ENCODE measurements at regions not wholly inside any gene's neighbourhood (a gene's known extent, or its start where the extent isn't known, plus 50 kb on each side); places are given as distances from the start of the nearest gene placed in this dataset.

GRCh38 chr2:76406134-76406855 lies 695.6 kb upstream of the GCFC2 start:
- Histone ChIP-seq H2AFZ (no peak overlapping the region), H3K27me3 (no peaks in the 10 kb centered on the region), H3K9me2 (replicated peaks; ENCODE audit: insufficient read depth) (no peaks in the 10 kb centered on the region), H3K27ac (no peak overlapping the region), H3K4me2 (no peak overlapping the region), H3K4me1 (ENCODE audit: insufficient read depth) (no peaks in the 10 kb centered on the region), H4K20me1 (ENCODE audit: insufficient read depth, poor library complexity, severe bottlenecking) (no peaks in the 10 kb centered on the region), H3K4me3 (no peak overlapping the region), H3K9me3 (ENCODE audit: low read depth) (no peaks in the 10 kb centered on the region), H3K79me2 (no peaks in the 10 kb centered on the region), H3K36me3 (replicated peaks; ENCODE audit: insufficient read depth, low read depth) (no peaks in the 10 kb centered on the region)
- DNase-seq (ENCODE audit: low spot score) = no peak
- TF ChIP-seq EZH2phosphoT487 (IDR thresholded peaks at IDR 0.05; ENCODE audit: low read depth, severe bottlenecking, unreplicated experiment) (no peak), EZH2 (IDR thresholded peaks at IDR 0.05; ENCODE audit: borderline replicate concordance) (no peak), CTCF (IDR thresholded peaks at IDR 0.05; ENCODE audit: poor library complexity) (no peak)
- WGBS (ENCODE audit: low lambda C conversion rate, missing lambda C conversion rate) = 88% methylated on average over 12 of the region's 12 CpGs

GRCh38 chr2:76393356-76393755 lies 682.6 kb upstream of the GCFC2 start:
- no peak overlapping the region for H3K4me3 ChIP-seq
- H2AFZ ChIP-seq = no peak overlapping the region
- H3K4me1 ChIP-seq (ENCODE audit: insufficient read depth) = no peaks in the 10 kb centered on the region

GRCh38 chr2:76391678-76392077 lies 681.0 kb upstream of the GCFC2 start:
- Histone ChIP-seq H3K9me3 (ENCODE audit: low read depth) (no peaks in the 10 kb centered on the region), H2AFZ (no peak overlapping the region), H3K27me3 (no peaks in the 10 kb centered on the region), H4K20me1 (ENCODE audit: insufficient read depth, poor library complexity, severe bottlenecking) (no peaks in the 10 kb centered on the region), H3K36me3 (replicated peaks; ENCODE audit: insufficient read depth, low read depth) (no peaks in the 10 kb centered on the region), H3K79me2 (no peaks in the 10 kb centered on the region), H3K9me2 (replicated peaks; ENCODE audit: insufficient read depth) (no peaks in the 10 kb centered on the region), H3K4me3 (no peak overlapping the region), H3K27ac (no peak overlapping the region), H3K4me1 (ENCODE audit: insufficient read depth) (no peaks in the 10 kb centered on the region), H3K4me2 (no peak overlapping the region)
- WGBS (ENCODE audit: low lambda C conversion rate, missing lambda C conversion rate) = 63% methylated on average over 3 of the region's 3 CpGs
- DNase-seq (ENCODE audit: low spot score) = peak; percentile 9
- TF ChIP-seq EZH2 (IDR thresholded peaks at IDR 0.05; ENCODE audit: borderline replicate concordance) = no peak
- TF ChIP-seq EZH2phosphoT487 (IDR thresholded peaks at IDR 0.05; ENCODE audit: low read depth, severe bottlenecking, unreplicated experiment) = no peak
- no peak for TF ChIP-seq CTCF (IDR thresholded peaks at IDR 0.05; ENCODE audit: poor library complexity)

More at GRCh38 chr2:76393356-76393755, 682.6 kb upstream of the GCFC2 start:
- Histone ChIP-seq H3K27ac (no peak overlapping the region), H3K79me2 (no peaks in the 10 kb centered on the region), H4K20me1 (ENCODE audit: insufficient read depth, poor library complexity, severe bottlenecking) (no peaks in the 10 kb centered on the region), H3K4me2 (no peak overlapping the region), H3K9me2 (replicated peaks; ENCODE audit: insufficient read depth) (no peaks in the 10 kb centered on the region), H3K36me3 (replicated peaks; ENCODE audit: insufficient read depth, low read depth) (no peaks in the 10 kb centered on the region), H3K9me3 (ENCODE audit: low read depth) (no peaks in the 10 kb centered on the region), H3K27me3 (no peaks in the 10 kb centered on the region)
- DNase-seq (ENCODE audit: low spot score) = no peak
- no peak for TF ChIP-seq EZH2 (IDR thresholded peaks at IDR 0.05; ENCODE audit: borderline replicate concordance)
- no peak for TF ChIP-seq CTCF (IDR thresholded peaks at IDR 0.05; ENCODE audit: poor library complexity)
- TF ChIP-seq EZH2phosphoT487 (IDR thresholded peaks at IDR 0.05; ENCODE audit: low read depth, severe bottlenecking, unreplicated experiment) = no peak

All from hepatocyte (in vitro differentiated cells).